GM12878 (cell line): ENCODE measurements at regions not wholly inside any gene's neighbourhood (a gene's known extent, or its start where the extent isn't known, plus 50 kb on each side); places are given as distances from the start of the nearest gene placed in this dataset.

Experiments used
- ATAC-seq: fragments of 200-7000 bp; cut with Tn5 transposase; 3 replicates; pipeline ENCODE4 v1.9.1; 2020; ENCODE audit warnings: mild to moderate bottlenecking, moderate library complexity
- BruUV-seq: library from RNA; stranded (reverse); fragments of 400-500 nt; replicated peaks from 2 replicates; lab custom pipeline; 2021; lab: Mats Ljungman, UMichigan
- CTCF ChIA-PET: fragments of 300-600 bp; sonication (Branson Sonifier 250); formaldehyde crosslinking; extraction: SDS; loops from one replicate; lab custom pipeline; 2021; ENCODE audit warnings: inconsistent platforms; lab: Yijun Ruan, JAX
- POLR2A ChIA-PET: fragments of 350-600 bp; formaldehyde crosslinking; extraction: SDS; loops from one replicate; lab custom pipeline; 2021; ENCODE audit warnings: inconsistent platforms; lab: Charles Lee
- RAD21 ChIA-PET: fragments of 300-600 bp; sonication (Branson Sonifier 250); formaldehyde crosslinking; loops from one replicate; lab custom pipeline; 2023; ENCODE audit warnings: antibody characterized with exemption; ENCODE audit not compliant: unreplicated experiment; lab: Charles Lee
- SMC1A ChIA-PET: fragments of 300-600 bp; sonication (Branson Sonifier 250); formaldehyde crosslinking; loops from one replicate; lab custom pipeline; 2023; ENCODE audit not compliant: unreplicated experiment, uncharacterized antibody; lab: Charles Lee
- DNase-seq: peaks from one replicate; pipeline ENCODE4 v3.0.0-alpha.2; 2011; ENCODE audit warnings: low read depth, low spot score
- FAIRE-seq: peaks from 3 replicates; lab custom pipeline; 2011; peaks lifted over from hg19 to GRCh38; lab: Jason Lieb, UNC
- H2AFZ ChIP-seq: 2 replicates; pipeline ENCODE4 v1.6.0; 2011; ENCODE audit warnings: low read depth, low read length, control low read depth; ENCODE audit not compliant: control insufficient read depth
- H3K27ac ChIP-seq: 2 replicates; pipeline ENCODE4 v1.5.1; 2011; ENCODE audit warnings: control low read depth; ENCODE audit not compliant: control insufficient read depth, insufficient read depth
- H3K27me3 ChIP-seq, 2 experiments: replicated peaks in 1 of 2; 2 replicates each; pipeline versions ENCODE4 v1.6.0 to v1.6.1; 2011; ENCODE audit warnings: low read length in 1 of 2; ENCODE audit not compliant: control insufficient read depth in 2 of 2, insufficient read depth in 2 of 2
- H3K36me3 ChIP-seq, 2 experiments: 2 replicates each; pipeline ENCODE4 v1.5.1; 2011; ENCODE audit warnings: low read length in 1 of 2; ENCODE audit not compliant: control insufficient read depth in 2 of 2, insufficient read depth in 2 of 2
- H3K4me1 ChIP-seq: 2 replicates; pipeline ENCODE4 v1.6.1; 2011; ENCODE audit warnings: mild to moderate bottlenecking, low read length, moderate library complexity, mixed read lengths; ENCODE audit not compliant: control insufficient read depth, insufficient read depth
- H3K4me2 ChIP-seq: 2 replicates; pipeline ENCODE4 v1.6.0; 2011; ENCODE audit warnings: control low read depth; ENCODE audit not compliant: control insufficient read depth, insufficient read depth
- H3K4me3 ChIP-seq: fragments of 200-600 bp; sonication (generic); 2 replicates; pipeline ENCODE4 v1.5.1; 2016
- H3K79me2 ChIP-seq: 2 replicates; pipeline ENCODE4 v1.6.0; 2011; ENCODE audit warnings: low read length; ENCODE audit not compliant: control insufficient read depth, insufficient read depth
- H3K9ac ChIP-seq: 2 replicates; pipeline ENCODE4 v1.8.0; 2011; ENCODE audit warnings: low read length, control low read depth, mixed read lengths; ENCODE audit not compliant: control insufficient read depth, insufficient read depth
- H3K9me3 ChIP-seq: replicated peaks from 3 replicates; pipeline ENCODE4 v1.5.1; 2011; ENCODE audit warnings: mild to moderate bottlenecking, low read length; ENCODE audit not compliant: control insufficient read depth, insufficient read depth
- H4K20me1 ChIP-seq: 2 replicates; pipeline ENCODE4 v1.6.0; 2011; ENCODE audit not compliant: control insufficient read depth, insufficient read depth
- FOXK2 ChIP-seq: fragments of 450-650 bp; IDR thresholded peaks from 2 replicates; pipeline ENCODE4 v1.6.1; 2017; ENCODE audit warnings: mild to moderate bottlenecking, moderate library complexity
- HDAC6 ChIP-seq: fragments of 200-600 bp; sonication (generic); IDR thresholded peaks from one replicate; pipeline ENCODE4 v1.8.0; 2017; ENCODE audit warnings: antibody characterized with exemption; ENCODE audit not compliant: unreplicated experiment
- IKZF1 ChIP-seq: fragments of 450-650 bp; conservative IDR thresholded peaks from 2 replicates; pipeline ENCODE4 v1.6.1; 2017; ENCODE audit warnings: antibody characterized with exemption, mild to moderate bottlenecking
- MYC ChIP-seq: IDR thresholded peaks from 2 replicates; pipeline ENCODE4 v1.6.1; 2011; ENCODE audit warnings: mild to moderate bottlenecking, low read length, moderate library complexity, inconsistent platforms; ENCODE audit not compliant: insufficient read depth, insufficient replicate concordance, insufficient read length, severe bottlenecking
- WGBS: methylation state at CpG from one replicate; pipeline ENCODE4 v1.1.6; 2016; ENCODE audit warnings: low lambda C conversion rate; ENCODE audit not compliant: insufficient replicate concordance, insufficient coverage; ENCODE audit errors: missing lambda C conversion rate; 5-methylcytosine and 5-hydroxymethylcytosine counted together
- in situ Hi-C: fragments of 300-500 bp; cut with MboI; formaldehyde crosslinking; loops from 9 replicates; pipeline ENCODE4 v1.14.3; 2018; ENCODE audit warnings: mixed read lengths
- intact Hi-C: fragments of 100-400 bp; cut with micrococcal nuclease; formaldehyde crosslinking; loops from one replicate; pipeline ENCODE4 v1.14.2; 2022; ENCODE audit not compliant: unreplicated experiment
- TF ChIP-seq, protein P1 (sequence below): IDR thresholded peaks from 2 replicates; pipeline ENCODE4 v1.6.1; 2012; ENCODE audit warnings: low read depth, low read length, improper control_type of control experiment
- TF ChIP-seq, protein P2 (sequence below): fragments of 450-650 bp; conservative IDR thresholded peaks from 2 replicates; pipeline ENCODE4 v1.6.1; 2017; ENCODE audit warnings: mild to moderate bottlenecking, moderate library complexity
- TF ChIP-seq, protein P3 (sequence below): IDR thresholded peaks from 2 replicates; pipeline ENCODE4 v1.6.1; 2012; ENCODE audit warnings: improper control_type of control experiment, low read depth, low read length; ENCODE audit not compliant: insufficient replicate concordance

DNA sequence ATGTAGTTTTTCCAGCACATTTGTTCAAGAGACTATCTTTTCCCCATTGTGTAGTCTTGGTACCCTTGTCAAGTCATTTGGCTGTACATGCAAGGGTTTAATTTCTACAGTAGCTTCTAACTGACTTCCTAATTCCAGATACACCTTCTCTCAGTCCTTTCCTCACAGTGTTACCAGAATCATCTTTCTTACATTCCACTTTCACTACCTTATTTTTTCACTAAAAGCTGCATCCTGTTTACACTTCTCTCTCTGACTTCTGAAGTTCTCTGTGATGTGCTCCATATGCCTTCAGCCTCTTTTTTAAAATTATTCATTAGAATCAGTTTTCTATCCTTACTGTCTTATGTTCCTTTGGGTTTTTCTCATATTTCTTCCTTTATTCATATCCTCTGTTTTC lies 57.1 kb upstream of the RWDD3 start:
- Histone ChIP-seq H3K79me2 (no peaks in the 10 kb centered on the region), H3K4me1 (no peaks in the 10 kb centered on the region), H3K27me3 (no peaks in the 10 kb centered on the region), H3K36me3 (no peaks in the 10 kb centered on the region), H3K9ac (no peak overlapping the region), H3K9me3 (no peaks in the 10 kb centered on the region), H2AFZ (no peak overlapping the region), H3K27ac (no peak overlapping the region), H3K4me3 (no peak overlapping the region), H3K4me2 (no peak overlapping the region), H4K20me1 (no peaks in the 10 kb centered on the region)
- TF ChIP-seq, protein P1, sequence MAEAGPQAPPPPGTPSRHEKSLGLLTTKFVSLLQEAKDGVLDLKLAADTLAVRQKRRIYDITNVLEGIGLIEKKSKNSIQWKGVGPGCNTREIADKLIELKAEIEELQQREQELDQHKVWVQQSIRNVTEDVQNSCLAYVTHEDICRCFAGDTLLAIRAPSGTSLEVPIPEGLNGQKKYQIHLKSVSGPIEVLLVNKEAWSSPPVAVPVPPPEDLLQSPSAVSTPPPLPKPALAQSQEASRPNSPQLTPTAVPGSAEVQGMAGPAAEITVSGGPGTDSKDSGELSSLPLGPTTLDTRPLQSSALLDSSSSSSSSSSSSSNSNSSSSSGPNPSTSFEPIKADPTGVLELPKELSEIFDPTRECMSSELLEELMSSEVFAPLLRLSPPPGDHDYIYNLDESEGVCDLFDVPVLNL: no peak
- TF ChIP-seq MYC: no peak
- ChIA-PET RAD21 (no interaction called here), SMC1A (no interaction called here), POLR2A (no interaction called here), CTCF (no interaction called here)
- ATAC-seq: no peak
- no peak for DNase-seq
- no TSS peak for BruUV-seq
- intact Hi-C loops (no loop called here), in situ Hi-C loops (no loop called here)
- no peak for FAIRE-seq

DNA sequence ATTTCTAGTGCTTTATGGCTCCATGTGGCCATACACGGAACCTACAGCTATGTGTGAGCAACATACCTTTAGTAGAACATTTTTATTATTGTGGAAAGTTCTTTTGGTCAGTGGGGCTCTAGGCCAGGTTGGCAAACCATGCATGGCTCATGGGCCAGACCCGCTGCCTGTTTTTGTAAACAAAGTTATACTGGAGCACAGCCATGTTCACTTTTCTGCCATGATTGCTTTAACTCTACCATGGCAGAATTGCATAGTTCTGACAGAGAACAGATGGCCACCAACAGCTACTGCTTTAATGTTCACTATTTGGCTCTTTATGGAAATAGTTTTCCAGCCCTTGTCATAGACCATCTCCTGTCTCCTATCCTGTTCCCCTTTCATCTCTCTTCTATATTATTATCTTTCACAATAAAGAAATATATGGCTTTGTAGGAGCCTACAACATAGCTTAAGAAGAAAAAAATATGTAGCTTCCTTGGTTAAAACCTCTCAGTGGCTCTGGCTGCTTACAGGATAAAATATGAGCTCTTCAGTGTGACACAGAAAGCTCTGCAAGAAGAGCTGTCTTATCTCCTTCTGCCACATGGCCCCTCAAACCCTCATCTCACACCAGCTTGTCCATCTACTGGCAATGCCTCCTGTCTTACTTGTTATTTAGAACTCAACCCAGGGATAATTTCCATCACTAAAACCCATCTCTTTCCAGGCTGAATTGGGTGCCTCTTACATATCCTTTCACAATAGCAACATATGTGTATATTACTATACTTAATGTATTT lies 54.6 kb upstream of the RWDD3 start:
- in situ Hi-C loops (no loop called here), intact Hi-C loops (no loop called here)
- Histone ChIP-seq H3K4me2 (no peak overlapping the region), H3K36me3 (no peaks in the 10 kb centered on the region), H3K9ac (no peak overlapping the region), H3K4me1 (no peaks in the 10 kb centered on the region), H3K27ac (no peak overlapping the region), H3K27me3 (no peaks in the 10 kb centered on the region), H3K4me3 (no peak overlapping the region), H4K20me1 (no peaks in the 10 kb centered on the region), H2AFZ (no peak overlapping the region), H3K79me2 (no peaks in the 10 kb centered on the region), H3K9me3 (no peaks in the 10 kb centered on the region)
- FAIRE-seq: no peak
- ChIA-PET RAD21 (no interaction called here), POLR2A (no interaction called here), CTCF (interaction anchor here (0.6 to 1.3 kb wide), 2 partner anchors 13 to 136 kb away, joined by 3 read pairs; no protein-coding TSS in a partner anchor), SMC1A (interaction anchor here (0.7 to 1.1 kb wide), 2 partner anchors 44 to 47 kb away, joined by 3 to 4 read pairs; no protein-coding TSS in a partner anchor)
- no peak for ATAC-seq
- BruUV-seq: no TSS peak
- WGBS: 59% methylated on average over 2 of the region's 2 CpGs
- DNase-seq: no peak
- TF ChIP-seq HDAC6: no peak
- TF ChIP-seq FOXK2: no peak
- TF ChIP-seq, protein P2, sequence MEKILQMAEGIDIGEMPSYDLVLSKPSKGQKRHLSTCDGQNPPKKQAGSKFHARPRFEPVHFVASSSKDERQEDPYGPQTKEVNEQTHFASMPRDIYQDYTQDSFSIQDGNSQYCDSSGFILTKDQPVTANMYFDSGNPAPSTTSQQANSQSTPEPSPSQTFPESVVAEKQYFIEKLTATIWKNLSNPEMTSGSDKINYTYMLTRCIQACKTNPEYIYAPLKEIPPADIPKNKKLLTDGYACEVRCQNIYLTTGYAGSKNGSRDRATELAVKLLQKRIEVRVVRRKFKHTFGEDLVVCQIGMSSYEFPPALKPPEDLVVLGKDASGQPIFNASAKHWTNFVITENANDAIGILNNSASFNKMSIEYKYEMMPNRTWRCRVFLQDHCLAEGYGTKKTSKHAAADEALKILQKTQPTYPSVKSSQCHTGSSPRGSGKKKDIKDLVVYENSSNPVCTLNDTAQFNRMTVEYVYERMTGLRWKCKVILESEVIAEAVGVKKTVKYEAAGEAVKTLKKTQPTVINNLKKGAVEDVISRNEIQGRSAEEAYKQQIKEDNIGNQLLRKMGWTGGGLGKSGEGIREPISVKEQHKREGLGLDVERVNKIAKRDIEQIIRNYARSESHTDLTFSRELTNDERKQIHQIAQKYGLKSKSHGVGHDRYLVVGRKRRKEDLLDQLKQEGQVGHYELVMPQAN: no peak
- TF ChIP-seq, protein P3, sequence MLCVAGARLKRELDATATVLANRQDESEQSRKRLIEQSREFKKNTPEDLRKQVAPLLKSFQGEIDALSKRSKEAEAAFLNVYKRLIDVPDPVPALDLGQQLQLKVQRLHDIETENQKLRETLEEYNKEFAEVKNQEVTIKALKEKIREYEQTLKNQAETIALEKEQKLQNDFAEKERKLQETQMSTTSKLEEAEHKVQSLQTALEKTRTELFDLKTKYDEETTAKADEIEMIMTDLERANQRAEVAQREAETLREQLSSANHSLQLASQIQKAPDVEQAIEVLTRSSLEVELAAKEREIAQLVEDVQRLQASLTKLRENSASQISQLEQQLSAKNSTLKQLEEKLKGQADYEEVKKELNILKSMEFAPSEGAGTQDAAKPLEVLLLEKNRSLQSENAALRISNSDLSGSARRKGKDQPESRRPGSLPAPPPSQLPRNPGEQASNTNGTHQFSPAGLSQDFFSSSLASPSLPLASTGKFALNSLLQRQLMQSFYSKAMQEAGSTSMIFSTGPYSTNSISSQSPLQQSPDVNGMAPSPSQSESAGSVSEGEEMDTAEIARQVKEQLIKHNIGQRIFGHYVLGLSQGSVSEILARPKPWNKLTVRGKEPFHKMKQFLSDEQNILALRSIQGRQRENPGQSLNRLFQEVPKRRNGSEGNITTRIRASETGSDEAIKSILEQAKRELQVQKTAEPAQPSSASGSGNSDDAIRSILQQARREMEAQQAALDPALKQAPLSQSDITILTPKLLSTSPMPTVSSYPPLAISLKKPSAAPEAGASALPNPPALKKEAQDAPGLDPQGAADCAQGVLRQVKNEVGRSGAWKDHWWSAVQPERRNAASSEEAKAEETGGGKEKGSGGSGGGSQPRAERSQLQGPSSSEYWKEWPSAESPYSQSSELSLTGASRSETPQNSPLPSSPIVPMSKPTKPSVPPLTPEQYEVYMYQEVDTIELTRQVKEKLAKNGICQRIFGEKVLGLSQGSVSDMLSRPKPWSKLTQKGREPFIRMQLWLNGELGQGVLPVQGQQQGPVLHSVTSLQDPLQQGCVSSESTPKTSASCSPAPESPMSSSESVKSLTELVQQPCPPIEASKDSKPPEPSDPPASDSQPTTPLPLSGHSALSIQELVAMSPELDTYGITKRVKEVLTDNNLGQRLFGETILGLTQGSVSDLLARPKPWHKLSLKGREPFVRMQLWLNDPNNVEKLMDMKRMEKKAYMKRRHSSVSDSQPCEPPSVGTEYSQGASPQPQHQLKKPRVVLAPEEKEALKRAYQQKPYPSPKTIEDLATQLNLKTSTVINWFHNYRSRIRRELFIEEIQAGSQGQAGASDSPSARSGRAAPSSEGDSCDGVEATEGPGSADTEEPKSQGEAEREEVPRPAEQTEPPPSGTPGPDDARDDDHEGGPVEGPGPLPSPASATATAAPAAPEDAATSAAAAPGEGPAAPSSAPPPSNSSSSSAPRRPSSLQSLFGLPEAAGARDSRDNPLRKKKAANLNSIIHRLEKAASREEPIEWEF: no peak
- no peak for TF ChIP-seq IKZF1
